ENCODE measurements at regions not wholly inside any gene's neighbourhood (a gene's known extent, or its start where the extent isn't known, plus 50 kb on each side); places are given as distances from the start of the nearest gene placed in this dataset.

DNA sequence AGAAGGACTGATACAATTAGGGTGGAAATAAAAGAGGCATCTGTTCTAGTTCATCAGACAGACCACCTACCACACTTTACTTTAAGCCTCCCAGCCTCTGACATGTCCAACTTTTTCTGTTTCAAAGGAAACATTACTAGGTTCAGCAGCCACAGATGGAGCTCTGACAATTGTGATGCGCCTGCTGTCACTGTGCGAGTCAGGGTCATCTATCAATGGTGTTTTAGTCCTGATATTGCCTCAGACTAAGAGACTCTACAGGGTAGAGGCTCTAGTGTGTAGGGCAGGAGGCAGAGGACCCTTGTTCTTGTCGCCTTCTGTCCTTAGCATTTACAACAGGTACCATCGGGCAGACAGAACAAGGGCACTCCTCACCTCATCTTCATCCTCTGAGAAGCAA, 685.0 kb upstream of the SGCG start:
- H3K79me2 ChIP-seq (ENCODE audit: control insufficient read depth, insufficient read depth, low read length), result no peaks in the 10 kb centered on the region
- DNase-seq (no peak), ATAC-seq (ENCODE audit: low read depth) (no peak)
- POLR2A ChIA-PET, result no interaction called here
- H2AFZ ChIP-seq (ENCODE audit: insufficient read depth, low read depth, low read length, poor library complexity, severe bottlenecking), result no peak overlapping the region
- H3K27ac Mint-ChIP-seq, result no peak overlapping the region
- no peak overlapping the region for H3K27ac ChIP-seq (ENCODE audit: low read length in 2 of 2)
- H3K4me1 Mint-ChIP-seq, result no peaks in the 10 kb centered on the region
- H3K27me3 Mint-ChIP-seq, result no peaks in the 10 kb centered on the region
- no peak overlapping the region for H3K4me3 ChIP-seq (ENCODE audit: control extremely low read depth in 1 of 5, extremely low read depth in 1 of 5, insufficient read depth in 1 of 5, low read depth in 2 of 5, low read length in 4 of 5)
- H3K4me2 ChIP-seq (replicated peaks; ENCODE audit: low read depth, low read length, poor library complexity, severe bottlenecking), result no peak overlapping the region
- peaks cover 3% of the 10 kb centered on the region for H3K9me3 Mint-ChIP-seq (ENCODE audit: insufficient read depth)
- no peaks in the 10 kb centered on the region for H3K27me3 ChIP-seq (replicated peaks in 1 of 4; ENCODE audit: control extremely low read depth in 1 of 4, control insufficient read depth in 3 of 4, insufficient read depth in 4 of 4, low read length in 3 of 4)
- H3K4me3 Mint-ChIP-seq, result no peak overlapping the region
- CTCF ChIA-PET, result no interaction called here
- H4K20me1 ChIP-seq (ENCODE audit: control insufficient read depth, insufficient read depth, low read length, poor library complexity, severe bottlenecking), result no peaks in the 10 kb centered on the region
- H3K9me3 ChIP-seq (ENCODE audit: control extremely low read depth in 1 of 3, control insufficient read depth in 2 of 3, insufficient read depth in 1 of 3, low read length in 2 of 3), result peaks cover 0 to 2% (median 0%) of the 10 kb centered on the region in 3 donors
- H3K36me3 ChIP-seq (replicated peaks in 1 of 2; ENCODE audit: control extremely low read depth in 1 of 2, control insufficient read depth in 1 of 2, extremely low read depth in 1 of 2, insufficient read depth in 2 of 2, low read length in 1 of 2), result no peaks in the 10 kb centered on the region
- TF ChIP-seq CTCF (IDR thresholded peaks at IDR 0.05) (no peak), EZH2 (IDR thresholded peaks at IDR 0.05; ENCODE audit: borderline replicate concordance, insufficient read depth, low read depth, low read length, poor library complexity, severe bottlenecking) (no peak)
- H3K9ac ChIP-seq (ENCODE audit: low read length), result no peak overlapping the region
- intact Hi-C loops (cut with micrococcal nuclease), result no loop called here
- no CpG with 5 or more reads among the region's 4 CpGs for WGBS (ENCODE audit: insufficient coverage)
- no peaks in the 10 kb centered on the region for H3K4me1 ChIP-seq (ENCODE audit: control insufficient read depth in 2 of 2, insufficient read depth in 2 of 2, low read length in 2 of 2)

GRCh38 chr13:22496803-22497508, 683.8 kb upstream of the SGCG start:
- H3K36me3 ChIP-seq (replicated peaks in 1 of 2; ENCODE audit: control extremely low read depth in 1 of 2, control insufficient read depth in 1 of 2, extremely low read depth in 1 of 2, insufficient read depth in 2 of 2, low read length in 1 of 2), result no peaks in the 10 kb centered on the region
- no peak overlapping the region for H3K4me2 ChIP-seq (replicated peaks; ENCODE audit: low read depth, low read length, poor library complexity, severe bottlenecking)
- H3K9me3 ChIP-seq (ENCODE audit: control extremely low read depth in 1 of 3, control insufficient read depth in 2 of 3, insufficient read depth in 1 of 3, low read length in 2 of 3), result peaks cover 0 to 2% (median 0%) of the 10 kb centered on the region in 3 donors
- 71% methylated on average over 14 of the region's 17 CpGs for WGBS (ENCODE audit: insufficient coverage)
- H3K4me3 Mint-ChIP-seq, result no peak overlapping the region
- ChIA-PET POLR2A (no interaction called here), CTCF (no interaction called here)
- H3K4me3 ChIP-seq (ENCODE audit: control extremely low read depth in 1 of 5, extremely low read depth in 1 of 5, insufficient read depth in 1 of 5, low read depth in 2 of 5, low read length in 4 of 5), result no peak overlapping the region
- H3K79me2 ChIP-seq (ENCODE audit: control insufficient read depth, insufficient read depth, low read length), result no peaks in the 10 kb centered on the region
- H3K27me3 Mint-ChIP-seq, result no peaks in the 10 kb centered on the region
- peaks cover 3% of the 10 kb centered on the region for H3K9me3 Mint-ChIP-seq (ENCODE audit: insufficient read depth)
- no peak overlapping the region for H3K27ac ChIP-seq (ENCODE audit: low read length in 2 of 2)
- no peaks in the 10 kb centered on the region for H3K4me1 ChIP-seq (ENCODE audit: control insufficient read depth in 2 of 2, insufficient read depth in 2 of 2, low read length in 2 of 2)
- no peak for ATAC-seq (ENCODE audit: low read depth)
- DNase-seq, result no peak
- H3K27me3 ChIP-seq (replicated peaks in 1 of 4; ENCODE audit: control extremely low read depth in 1 of 4, control insufficient read depth in 3 of 4, insufficient read depth in 4 of 4, low read length in 3 of 4), result no peaks in the 10 kb centered on the region
- H2AFZ ChIP-seq (ENCODE audit: insufficient read depth, low read depth, low read length, poor library complexity, severe bottlenecking), result no peak overlapping the region
- H3K4me1 Mint-ChIP-seq, result no peaks in the 10 kb centered on the region
- no peak overlapping the region for H3K27ac Mint-ChIP-seq
- intact Hi-C loops (cut with micrococcal nuclease), result no loop called here
- TF ChIP-seq EZH2 (IDR thresholded peaks at IDR 0.05; ENCODE audit: borderline replicate concordance, insufficient read depth, low read depth, low read length, poor library complexity, severe bottlenecking) (no peak), CTCF (IDR thresholded peaks at IDR 0.05) (no peak)
- H4K20me1 ChIP-seq (ENCODE audit: control insufficient read depth, insufficient read depth, low read length, poor library complexity, severe bottlenecking), result no peaks in the 10 kb centered on the region
- no peak overlapping the region for H3K9ac ChIP-seq (ENCODE audit: low read length)

Measured in B cell (primary cell).